ENCODE measurements at regions not wholly inside any gene's neighbourhood (a gene's known extent, or its start where the extent isn't known, plus 50 kb on each side); places are given as distances from the start of the nearest gene placed in this dataset.
"Not testable (repeated sequence)": the region's sequence is repeated elsewhere in the genome, so short reads cannot be mapped to it uniquely, and the experiment has no call there.

DNA sequence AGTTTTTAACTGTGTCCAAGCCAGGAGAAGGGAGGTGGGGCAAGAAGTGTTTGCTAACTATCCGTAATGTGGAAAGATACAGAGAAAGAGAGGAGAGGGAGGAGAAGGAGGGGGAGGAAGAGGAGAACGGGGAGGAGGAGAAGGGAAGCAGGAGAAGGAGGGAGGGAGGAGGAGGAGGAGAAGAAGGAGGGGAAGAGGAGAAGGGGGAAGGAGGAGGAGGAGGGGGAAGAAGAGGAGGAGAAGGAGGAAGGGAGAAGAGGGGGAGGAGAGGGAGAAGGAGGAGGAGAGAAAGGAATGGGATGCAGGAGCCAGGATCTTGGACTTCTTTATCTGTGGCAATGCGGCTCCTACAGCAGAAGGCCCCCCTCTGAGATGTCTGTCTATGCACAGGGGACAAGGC, 510.3 kb upstream of the CCDC196 start:
- DNase-seq = no peak

DNA sequence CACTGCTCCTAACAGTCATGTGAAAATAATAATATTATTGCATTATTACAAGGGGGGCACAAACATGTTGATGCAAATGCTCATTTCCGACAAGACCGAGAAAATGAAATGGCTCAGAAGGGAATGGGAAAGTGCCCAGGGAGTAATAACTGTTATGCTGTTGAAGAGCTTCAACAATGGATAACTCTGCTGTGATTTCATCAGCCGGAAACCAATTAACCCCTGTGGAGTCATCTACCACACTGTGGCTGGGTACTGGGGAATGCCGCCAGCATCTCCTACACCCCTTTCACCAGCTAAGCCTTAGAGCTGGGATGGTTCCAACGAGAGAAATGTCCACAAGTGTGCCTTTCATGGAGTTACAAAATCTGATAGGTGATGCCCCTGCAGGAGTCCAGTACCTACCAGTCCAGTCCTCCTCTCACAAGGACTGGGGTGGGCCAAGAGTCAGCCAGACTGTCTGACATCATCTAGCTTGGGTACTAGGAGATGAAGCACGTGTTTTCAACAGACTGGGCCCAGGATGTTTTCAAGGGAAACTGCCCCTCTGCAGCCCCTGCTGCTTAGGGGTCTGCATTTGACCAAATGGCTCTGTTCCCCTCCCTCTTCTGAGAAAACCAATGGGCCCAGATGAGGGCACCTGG, 509.3 kb upstream of the CCDC196 start:
- no peak for DNase-seq

DNA sequence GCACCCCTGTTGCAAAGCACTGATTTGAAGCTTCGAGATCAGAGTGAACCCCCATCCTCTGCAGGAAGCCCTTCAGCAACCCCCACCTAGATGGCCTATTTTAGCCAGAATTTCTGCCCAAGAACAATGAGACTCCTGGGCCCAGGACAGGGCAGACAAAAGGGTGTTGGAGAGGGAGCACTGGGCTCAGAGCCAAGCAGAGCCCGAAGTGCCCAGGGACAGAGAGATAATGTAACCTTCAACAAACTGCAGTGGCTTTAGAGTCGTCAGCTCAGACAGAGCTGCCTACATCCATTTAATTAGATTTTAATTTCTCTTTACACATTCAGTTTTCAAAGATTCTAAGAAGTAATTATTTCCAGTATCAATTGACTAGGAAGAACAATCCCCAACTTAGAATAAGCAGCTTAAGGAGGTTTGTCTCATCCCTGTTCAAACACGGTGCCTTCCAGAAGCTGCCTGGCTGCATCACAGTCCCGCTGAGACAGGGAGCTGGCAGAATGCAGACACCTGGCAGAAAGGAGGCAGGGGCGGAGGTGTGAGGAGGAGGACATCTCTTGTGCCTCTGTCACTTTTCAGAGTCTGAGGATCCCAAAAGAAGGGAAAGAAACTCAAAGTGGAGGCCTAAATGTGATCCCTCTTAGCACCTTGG, 504.9 kb upstream of the CCDC196 start:
- DNase-seq = no peak

DNA sequence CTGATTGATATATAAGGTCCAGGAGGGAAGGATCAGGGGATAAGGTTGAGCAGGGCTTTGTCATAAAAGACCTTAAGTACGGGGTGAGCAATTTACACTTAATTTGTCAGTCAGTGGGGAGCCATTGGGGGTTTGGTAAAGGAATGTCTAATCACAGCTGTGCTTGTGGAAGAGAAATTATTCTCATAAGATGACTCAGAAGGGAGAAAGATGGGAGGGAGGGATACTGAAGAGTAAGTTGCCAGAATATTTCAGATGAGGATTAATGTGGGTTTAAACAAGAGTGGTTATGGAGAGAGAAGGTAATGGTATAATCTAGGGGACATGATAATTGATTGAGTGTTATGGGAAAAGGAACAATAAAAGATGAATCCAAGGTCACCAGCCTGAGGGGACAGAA, 500.1 kb upstream of the CCDC196 start:
- no peak for DNase-seq

DNA sequence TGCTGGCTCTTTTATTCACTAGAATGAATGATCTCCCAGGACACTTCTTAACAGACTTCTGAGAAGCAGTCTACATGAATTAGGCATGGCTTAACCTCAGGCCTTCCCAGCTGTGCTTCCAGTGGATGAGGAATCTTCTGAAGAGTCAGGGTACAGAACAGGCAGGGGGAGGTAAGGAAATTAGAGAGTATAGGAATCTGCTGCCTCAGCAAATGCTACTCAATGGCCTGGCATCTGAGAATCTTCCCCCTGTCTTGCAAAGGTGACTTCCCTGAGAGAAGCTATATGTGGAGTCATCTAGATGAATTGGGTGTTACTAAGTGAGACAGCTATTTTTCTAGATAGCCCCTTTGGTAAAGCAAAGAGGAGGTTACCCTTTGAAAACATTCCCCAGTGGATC, 496.2 kb upstream of the CCDC196 start:
- DNase-seq = no peak

DNA sequence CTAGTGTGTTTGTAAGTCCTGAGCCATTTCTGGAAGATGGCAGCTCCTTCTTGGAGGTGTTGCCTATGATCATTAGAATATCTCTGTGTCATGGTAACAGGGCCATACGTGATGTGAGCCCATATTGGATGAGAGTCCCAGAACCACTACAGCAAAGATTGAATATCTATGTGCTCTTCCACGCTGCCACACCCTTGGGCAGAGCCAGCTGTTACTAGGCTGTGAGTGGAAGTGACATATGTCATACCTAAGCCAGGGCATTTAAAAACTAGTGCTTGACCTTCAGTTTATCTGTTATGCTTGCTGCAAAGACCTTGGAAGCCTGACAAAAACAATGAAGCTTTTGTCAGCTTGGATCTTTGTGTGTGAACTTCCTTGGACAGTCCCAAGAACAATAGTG, 495.1 kb upstream of the CCDC196 start:
- DNase-seq = no peak

DNA sequence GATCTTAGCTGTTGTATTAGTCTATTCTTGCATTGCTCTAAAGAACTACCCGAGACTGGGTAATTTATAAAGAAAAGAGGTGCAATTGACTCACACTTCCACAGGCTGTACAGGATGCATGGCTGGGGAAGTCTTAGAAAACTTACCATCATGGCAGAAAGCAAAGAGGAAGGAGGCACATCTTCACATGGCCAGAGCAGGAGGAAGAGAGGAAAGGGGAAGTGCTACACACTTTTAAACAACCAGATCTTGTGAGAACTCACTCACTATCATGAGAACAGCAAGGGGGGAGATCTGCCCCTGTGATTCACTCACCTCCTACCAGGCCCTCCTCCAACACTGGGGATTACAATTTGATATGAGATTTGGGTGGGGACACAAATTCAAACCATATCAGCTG, 494.2 kb upstream of the CCDC196 start:
- not testable (repeated sequence) for DNase-seq

DNA sequence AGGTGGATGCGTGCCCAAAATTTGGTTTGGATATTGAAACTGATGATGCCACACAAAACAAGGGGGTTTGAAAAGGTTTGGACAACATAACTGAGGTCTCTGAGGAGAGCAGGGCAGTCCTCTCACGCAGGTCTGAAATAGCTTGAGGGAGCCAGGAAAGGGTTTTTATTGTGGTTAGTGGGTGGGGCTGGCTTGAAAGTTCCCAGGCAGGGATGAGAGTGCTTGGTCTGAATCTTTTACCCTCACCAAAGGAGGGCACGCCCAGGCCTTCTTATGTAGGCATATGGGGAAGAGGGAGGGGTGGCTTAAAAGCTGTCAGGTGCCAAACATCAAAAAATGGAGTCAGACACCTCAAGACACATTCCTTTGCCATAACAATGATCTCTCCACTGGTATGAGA, 493.1 kb upstream of the CCDC196 start:
- no peak for DNase-seq

DNA sequence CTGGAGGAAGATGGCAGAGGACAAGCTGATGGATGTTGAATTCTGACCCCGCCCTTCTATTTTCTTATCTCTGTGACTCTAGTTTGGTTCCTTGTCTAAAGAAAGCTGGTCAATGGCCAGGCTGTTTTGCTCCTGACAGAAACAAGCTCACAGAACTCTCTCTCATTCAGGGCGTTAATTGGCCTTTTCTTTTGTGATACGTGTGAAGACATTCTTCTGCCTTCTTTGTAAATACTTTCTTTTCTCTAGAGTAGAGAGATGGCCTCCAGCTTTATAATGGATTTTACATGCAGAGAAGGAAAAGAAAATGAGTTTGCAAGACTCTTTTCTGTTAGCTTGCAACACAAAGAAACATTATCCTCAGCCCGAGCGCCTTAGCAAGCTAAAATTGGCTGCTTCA, 492.2 kb upstream of the CCDC196 start:
- DNase-seq = no peak

DNA sequence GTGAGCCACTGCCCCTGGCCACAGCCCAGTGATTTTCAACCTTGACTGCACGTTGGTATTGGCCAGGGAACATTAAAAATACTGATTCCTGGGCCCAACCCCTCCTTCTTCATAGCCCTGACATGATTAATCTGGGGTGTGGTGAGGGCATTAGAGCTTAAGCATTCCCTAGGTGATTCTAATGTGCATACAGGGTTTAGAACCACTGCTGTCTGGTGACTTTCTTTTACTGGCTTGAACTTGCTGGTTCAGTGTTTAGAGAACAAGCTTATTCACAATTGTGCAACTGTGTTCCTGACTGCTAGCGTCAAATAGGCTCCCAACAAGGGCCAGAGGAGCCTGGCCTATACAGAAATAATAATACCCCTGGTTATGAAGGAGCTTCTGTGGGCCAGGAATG, 488.8 kb upstream of the CCDC196 start:
- no peak for DNase-seq

DNA sequence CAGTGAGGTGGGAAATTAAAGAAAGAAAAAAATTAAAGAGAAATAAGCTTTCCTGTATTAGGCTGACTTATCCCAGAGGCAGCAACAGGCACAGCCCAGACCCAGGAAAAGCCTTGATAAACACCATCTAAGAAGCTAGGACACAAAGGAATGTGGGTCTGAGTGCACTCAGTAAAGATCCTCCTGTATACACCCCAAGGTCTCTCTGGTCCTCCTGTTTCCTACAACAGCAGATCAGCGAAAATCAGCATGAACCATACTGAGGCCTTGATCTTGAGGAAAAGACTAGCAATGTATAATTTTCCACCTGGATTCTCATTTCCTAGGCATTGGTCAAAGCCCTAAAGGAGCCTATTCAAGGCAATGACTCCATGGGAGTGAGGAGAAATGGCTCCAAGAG, 486.3 kb upstream of the CCDC196 start:
- DNase-seq = no peak

DNA sequence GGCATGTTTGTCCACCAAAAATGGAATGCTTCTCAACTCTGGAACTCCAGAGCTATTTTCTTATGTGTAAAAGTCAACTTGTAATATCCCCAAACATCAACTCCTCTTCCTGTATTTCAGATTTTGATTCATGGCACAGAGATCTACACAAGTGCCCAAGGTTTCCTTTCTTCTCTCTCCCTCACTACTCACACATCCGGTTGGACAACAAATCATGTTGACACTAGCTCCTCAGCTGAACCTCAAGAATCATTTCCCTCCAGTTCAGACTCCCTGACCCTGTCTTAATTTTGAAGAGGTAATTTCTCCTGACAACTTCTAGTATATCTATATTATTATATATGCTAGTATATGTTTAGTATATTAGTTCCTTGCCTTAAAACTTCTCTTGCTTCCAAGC, 485.4 kb upstream of the CCDC196 start:
- no peak for DNase-seq

DNA sequence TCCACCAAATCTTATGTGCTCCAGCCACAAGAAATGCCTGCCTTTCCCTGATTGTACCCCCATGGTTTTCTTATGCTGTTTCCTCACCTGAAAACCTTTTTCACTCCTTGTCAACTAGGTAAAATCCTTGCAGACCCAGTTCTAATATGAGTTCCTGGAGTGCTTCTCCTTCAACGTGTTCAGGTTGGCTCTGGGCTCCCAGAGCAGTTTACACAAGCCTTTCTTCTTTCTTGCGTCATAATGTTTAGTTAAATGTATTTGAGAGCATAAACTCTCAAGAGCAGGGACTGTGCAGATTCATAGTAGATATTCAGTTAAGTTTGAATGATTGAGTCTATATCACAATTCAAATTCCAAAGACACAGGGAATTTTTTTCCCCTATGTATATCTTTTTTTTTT, 484.8 kb upstream of the CCDC196 start:
- no peak for DNase-seq

DNA sequence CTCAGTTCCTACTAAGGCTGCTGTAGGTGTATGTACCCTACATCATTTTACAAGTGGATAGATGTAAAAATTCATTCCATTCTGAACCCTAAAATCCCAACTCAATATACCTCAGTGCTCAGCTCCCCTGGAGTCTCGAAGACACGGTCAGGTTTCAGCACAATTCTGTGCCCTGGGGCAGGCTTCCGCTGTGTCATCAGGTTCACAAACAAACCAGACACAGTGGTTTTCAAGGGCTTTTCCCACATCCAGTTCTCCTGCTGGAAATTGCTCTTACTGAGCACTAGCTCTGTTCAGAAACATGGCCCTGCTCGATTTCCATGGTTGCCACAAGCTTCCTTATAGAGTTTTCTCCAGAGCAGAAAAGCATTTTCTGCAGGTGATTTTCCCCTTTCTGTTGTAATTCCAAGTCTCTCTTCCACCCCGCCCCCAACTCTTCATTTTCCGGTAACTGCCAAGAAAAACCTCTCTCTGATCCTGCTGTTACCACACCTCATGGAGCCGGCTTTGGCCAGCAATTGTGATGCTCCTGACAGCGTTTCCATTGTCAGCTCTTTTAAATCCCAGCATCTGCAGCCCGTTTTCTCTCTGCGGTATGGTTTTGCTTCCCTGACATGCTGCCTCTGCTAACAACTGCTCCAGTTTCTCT, 483.0 kb upstream of the CCDC196 start:
- DNase-seq = no peak

DNA sequence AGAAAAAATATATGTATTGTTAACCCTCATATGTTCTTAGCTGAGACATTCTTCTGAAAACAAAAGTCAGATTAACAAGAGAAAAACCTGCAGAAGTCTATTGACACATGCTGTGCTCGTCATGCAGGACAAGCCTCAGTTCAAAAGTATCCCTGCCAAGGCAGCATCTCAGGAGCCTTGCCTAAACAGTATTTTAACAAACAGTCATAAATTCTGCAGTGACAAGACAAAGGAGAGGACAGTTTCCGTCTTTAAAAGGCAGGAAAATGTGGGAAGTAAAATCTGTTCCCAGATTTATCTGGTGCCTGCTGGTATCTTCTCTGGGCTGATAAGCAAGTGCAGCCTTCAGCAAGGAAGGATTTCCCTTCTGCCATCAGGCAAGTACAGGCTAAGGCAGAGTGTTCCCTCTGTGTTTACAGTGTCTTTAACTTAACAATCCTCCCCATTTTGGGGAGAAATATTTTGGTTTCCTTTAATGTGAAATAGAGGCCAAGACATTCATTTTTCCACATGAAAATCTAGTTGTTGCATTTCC, 480.2 kb upstream of the CCDC196 start:
- no peak for DNase-seq

DNA sequence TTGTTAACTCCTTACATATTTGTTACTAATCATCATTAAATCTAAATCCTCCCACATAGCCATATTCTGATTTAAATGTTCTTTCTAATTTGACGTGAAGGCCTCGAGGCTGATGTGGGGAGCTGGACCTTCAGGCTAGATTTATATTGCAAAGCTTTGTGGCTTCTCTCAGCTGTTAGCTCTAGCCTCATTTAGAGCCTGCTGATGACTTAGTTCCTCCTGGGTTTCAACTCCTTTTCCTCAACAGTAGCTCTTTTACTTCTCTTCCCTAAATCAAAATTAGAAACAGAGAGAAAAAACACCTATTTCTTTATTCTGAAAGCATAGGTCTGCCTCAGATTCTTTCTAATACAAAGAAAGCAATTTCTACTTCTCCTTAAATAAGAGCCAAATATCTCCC, 477.5 kb upstream of the CCDC196 start:
- DNase-seq = no peak

DNA sequence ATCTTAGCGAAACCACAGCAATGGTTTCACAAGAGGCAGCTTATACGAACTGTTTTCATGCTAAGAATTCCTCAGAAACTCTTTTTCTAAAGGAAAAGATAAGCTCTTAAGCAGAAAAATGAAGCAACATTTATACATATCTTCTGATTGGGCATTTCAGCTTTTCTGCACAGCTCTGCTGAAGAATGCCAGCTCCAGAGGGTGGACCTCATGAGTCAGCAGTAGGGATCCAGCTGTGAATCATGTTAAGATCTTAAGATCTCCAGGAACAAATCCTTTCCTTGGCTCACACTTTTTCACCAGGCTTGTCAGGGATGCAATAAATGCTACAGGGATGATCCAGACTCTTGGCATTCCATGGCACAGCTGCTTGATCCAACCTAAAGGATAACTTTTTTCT, 477.1 kb upstream of the CCDC196 start:
- no peak for DNase-seq

DNA sequence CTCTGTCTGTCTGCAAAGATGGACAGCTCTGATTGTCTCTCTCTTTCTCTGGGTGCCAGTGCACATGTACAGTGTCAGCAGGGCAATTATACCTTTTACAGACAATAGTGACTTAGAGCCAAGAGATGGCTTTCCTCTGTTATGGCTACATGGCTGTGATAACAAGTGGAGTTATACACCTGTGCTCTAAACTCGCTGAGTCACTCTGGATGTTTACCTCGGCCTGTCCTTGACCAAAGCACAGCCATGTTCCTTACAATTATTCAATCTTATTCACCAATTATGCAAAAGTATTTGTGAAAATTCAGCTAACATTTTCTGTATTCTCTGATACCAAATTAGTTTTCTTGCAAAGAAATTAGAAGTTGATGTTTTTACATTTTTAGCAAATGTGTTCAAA, 475.5 kb upstream of the CCDC196 start:
- no peak for DNase-seq

DNA sequence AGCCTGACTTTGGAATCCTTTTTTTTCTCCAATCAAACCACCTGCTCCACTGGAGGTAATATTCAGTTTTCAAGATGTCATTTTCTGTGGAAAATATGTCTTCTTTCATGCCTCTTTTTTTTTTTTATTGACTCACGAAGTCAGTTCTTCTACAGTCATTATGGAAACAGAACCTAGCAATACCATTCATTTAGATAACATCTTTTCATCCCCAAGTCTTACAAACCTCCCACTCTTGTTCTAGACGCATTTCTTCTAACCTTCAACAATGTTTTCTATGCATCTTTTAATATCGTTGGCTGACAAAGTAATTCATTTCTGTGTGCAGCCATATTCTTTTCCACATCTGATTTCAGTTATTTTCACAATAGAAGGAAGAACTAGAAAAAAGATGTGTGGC, 474.3 kb upstream of the CCDC196 start:
- no peak for DNase-seq

DNA sequence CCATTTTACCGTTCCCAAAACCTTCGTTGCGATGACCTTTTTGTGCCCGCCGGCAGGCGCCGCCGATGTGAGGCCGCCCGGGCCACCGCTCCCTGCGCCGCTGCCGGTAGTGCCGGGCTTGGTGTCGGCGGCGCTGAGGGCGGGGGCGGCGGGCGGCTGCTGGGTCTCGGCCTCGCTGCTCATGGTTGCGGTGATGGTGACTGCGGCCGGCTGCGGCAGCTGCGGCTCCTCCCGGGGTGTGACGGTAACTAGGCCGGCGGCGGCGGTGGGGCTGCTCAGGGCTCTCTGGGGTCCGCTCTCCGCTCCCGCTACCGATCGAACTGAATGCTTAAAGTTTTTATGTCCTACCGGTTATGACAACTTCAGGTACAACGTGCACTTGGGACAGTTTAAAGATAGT, 472.6 kb upstream of the CCDC196 start:
- not testable (repeated sequence) for DNase-seq

DNA sequence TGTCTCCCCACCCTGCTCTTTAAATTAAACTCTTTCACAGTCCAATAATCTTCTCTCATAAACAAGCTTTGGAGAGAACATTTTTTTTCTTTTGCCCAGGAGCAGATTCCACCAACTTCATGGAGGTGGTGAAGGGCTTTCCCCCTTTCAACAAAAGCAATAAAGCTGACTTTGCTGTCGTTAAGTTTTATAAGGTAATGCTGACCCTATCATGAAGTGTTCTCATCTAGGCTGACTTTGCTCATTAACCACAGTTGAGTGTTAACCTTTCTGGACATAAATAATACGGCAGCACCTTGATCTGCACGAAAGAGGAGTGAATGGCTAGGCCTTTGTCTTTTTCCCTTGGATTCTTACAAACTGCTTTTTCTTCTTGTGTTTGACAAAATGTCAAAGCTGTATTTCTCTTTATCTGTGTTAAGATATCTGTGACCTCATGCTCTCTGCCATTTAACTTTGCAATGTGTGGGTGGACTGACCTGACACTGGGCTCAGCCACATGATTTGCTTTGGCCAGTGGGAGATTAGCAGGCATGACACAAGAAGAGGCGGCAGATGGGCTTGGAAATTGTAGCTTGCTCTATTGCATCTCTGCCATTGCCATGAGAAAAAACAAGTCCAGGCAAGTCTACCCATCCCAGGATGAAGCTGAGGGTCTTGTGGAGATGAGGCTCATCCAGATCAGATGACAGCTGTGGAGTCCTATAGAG, 470.9 kb upstream of the CCDC196 start:
- no peak for DNase-seq

DNA sequence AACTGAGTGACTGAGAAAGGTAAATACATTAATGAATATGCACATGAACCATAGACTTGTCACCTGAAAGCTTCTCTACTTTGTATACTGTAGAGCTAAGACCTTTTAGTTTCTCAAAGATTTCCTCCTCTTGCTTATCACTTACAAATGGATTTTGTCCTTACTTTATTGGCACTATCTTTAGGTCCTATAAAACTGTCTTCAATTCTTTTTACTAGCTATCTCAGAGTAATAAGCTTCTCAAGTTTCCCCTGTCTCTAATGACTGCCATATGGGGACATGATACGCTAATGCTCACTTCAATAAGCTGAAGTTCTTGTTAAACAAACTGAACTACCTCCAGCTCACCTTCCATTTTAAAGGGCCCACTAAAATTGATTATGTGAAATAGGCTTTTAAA, 468.2 kb upstream of the CCDC196 start:
- DNase-seq = no peak

DNA sequence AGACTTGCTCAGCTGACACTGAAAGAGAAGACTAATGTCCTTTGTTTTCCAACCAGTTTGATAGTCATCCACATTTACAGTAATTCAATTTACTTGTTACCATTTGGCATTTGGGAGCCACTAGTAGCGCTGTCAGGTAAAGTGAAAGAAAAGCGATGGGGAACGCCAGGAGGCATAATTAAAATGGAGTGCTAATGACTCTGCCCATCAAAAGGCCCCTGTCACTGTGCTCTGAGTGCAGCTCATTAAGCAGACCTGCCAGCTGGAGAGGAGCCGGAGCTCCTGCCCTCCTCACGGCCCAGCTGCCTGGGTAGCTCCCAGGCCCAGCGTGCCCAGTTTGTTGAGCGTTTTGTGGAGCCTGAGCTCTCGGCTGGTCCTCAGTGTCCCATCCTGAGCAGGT, 463.6 kb upstream of the CCDC196 start:
- no peak for DNase-seq

DNA sequence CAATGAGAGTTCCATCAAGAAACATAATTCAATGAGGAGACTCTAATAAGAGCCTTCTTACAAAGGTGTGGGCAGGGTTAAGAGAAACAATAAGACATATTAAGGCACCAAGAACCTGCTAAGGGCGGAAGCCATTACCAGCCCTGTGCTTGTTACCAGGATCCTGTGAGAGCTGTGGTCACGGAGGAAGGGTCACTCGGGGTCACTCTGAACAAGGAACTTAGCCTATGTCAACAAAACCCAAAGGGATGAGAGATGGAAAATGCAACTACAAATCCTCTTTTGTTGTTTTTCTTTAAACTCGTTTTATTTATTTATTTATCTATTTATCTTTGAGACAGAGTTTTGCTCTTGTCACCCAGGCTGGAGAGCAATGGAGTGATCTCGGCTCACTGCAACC, 460.4 kb upstream of the CCDC196 start:
- DNase-seq = no peak

All from CD4-positive, alpha-beta T cell treated with Interferon alpha-2 for 1 hour (primary cell).